Activated CD8-positive, alpha-beta memory T cell treated with anti-CD3 and anti-CD28 coated beads for 36 hours (primary cell): ENCODE measurements at regions not wholly inside any gene's neighbourhood (a gene's known extent, or its start where the extent isn't known, plus 50 kb on each side); places are given as distances from the start of the nearest gene placed in this dataset.

Source experiments
- CTCF ChIA-PET: fragments of 350-600 bp; sonication (Branson Sonifier 250); formaldehyde crosslinking; loops from one replicate; lab custom pipeline; 2021; ENCODE audit warnings: antibody characterized with exemption; lab: Charles Lee
- POLR2A ChIA-PET: fragments of 350-600 bp; sonication (Branson Sonifier 250); formaldehyde crosslinking; loops from one replicate; lab custom pipeline; 2021; ENCODE audit warnings: antibody characterized with exemption; lab: Charles Lee

GRCh38 chr20:40738976-40739375 lies 49.9 kb upstream of the MAFB start:
- ChIA-PET CTCF (no interaction called here), POLR2A (no interaction called here)

GRCh38 chr20:40739841-40740240 lies 50.8 kb upstream of the MAFB start:
- ChIA-PET CTCF (interaction anchor here (1.9 to 2.4 kb wide), 2 partner anchors 14 to 224 kb away, joined by 5 to 16 read pairs; no protein-coding TSS in a partner anchor), POLR2A (no interaction called here)

GRCh38 chr20:40741507-40742106 lies 52.6 kb upstream of the MAFB start:
- ChIA-PET CTCF (interaction anchor here (0.6 to 2.4 kb wide), 7 partner anchors 12 to 222 kb away, joined by 3 to 16 read pairs (median 4); no protein-coding TSS in a partner anchor), POLR2A (no interaction called here)

- ChIA-PET POLR2A (no interaction called here), CTCF (interaction anchor here (1.9 kb wide), 1 partner anchor 220 kb away, joined by 8 read pairs; no protein-coding TSS in a partner anchor)
Observed at GRCh38 chr20:40743141-40743775, 54.2 kb upstream of the MAFB start.

- CTCF ChIA-PET = interaction anchor here (0.8 to 1.9 kb wide), 2 partner anchors 219 kb away, joined by 3 to 8 read pairs; no protein-coding TSS in a partner anchor
- POLR2A ChIA-PET = no interaction called here
Observed at GRCh38 chr20:40744072-40744817, 55.2 kb upstream of the MAFB start.

- ChIA-PET POLR2A (no interaction called here), CTCF (interaction anchor here (0.8 kb wide), 1 partner anchor 218 kb away, joined by 3 read pairs; no protein-coding TSS in a partner anchor)
Observed at GRCh38 chr20:40744818-40745175, 55.8 kb upstream of the MAFB start.

- POLR2A ChIA-PET = no interaction called here
- CTCF ChIA-PET = no interaction called here
Observed at GRCh38 chr20:40746251-40746650, 57.2 kb upstream of the MAFB start.

GRCh38 chr20:40748182-40748581 lies 59.1 kb upstream of the MAFB start:
- CTCF ChIA-PET = no interaction called here

GRCh38 chr20:40749985-40750506 lies 61.0 kb upstream of the MAFB start:
- CTCF ChIA-PET = interaction anchor here (1.5 kb wide), 1 partner anchor 196 kb away, joined by 3 read pairs; no protein-coding TSS in a partner anchor
- POLR2A ChIA-PET = no interaction called here

More at GRCh38 chr20:40748182-40748581, 59.1 kb upstream of the MAFB start:
- POLR2A ChIA-PET = no interaction called here

GRCh38 chr20:40750541-40751035 lies 61.6 kb upstream of the MAFB start:
- POLR2A ChIA-PET = no interaction called here
- CTCF ChIA-PET = no interaction called here

GRCh38 chr20:40753472-40753871 lies 64.4 kb upstream of the MAFB start:
- POLR2A ChIA-PET = no interaction called here
- CTCF ChIA-PET = interaction anchor here (1.9 kb wide), 1 partner anchor 13 kb away, joined by 5 read pairs; no protein-coding TSS in a partner anchor

- ChIA-PET POLR2A (no interaction called here), CTCF (interaction anchor here (1.9 kb wide), 1 partner anchor 14 kb away, joined by 5 read pairs; no protein-coding TSS in a partner anchor)
Observed at GRCh38 chr20:40754339-40754943, 65.4 kb upstream of the MAFB start.

- ChIA-PET CTCF (no interaction called here), POLR2A (no interaction called here)
Observed at GRCh38 chr20:40757087-40757486, 68.1 kb upstream of the MAFB start.

GRCh38 chr20:40758790-40759189 lies 69.8 kb upstream of the MAFB start:
- CTCF ChIA-PET = no interaction called here

GRCh38 chr20:40760399-40760798 lies 71.4 kb upstream of the MAFB start:
- ChIA-PET POLR2A (no interaction called here), CTCF (no interaction called here)

More at GRCh38 chr20:40758790-40759189, 69.8 kb upstream of the MAFB start:
- POLR2A ChIA-PET = no interaction called here

- CTCF ChIA-PET = no interaction called here
- POLR2A ChIA-PET = no interaction called here
Observed at GRCh38 chr20:40763646-40764295, 74.7 kb upstream of the MAFB start.

- ChIA-PET POLR2A (no interaction called here), CTCF (no interaction called here)
Observed at GRCh38 chr20:40765814-40766480, 76.9 kb upstream of the MAFB start.
